RCC 7860 (cell line): ENCODE measurements at regions not wholly inside any gene's neighbourhood (a gene's known extent, or its start where the extent isn't known, plus 50 kb on each side); places are given as distances from the start of the nearest gene placed in this dataset.
"Not testable (repeated sequence)": the region's sequence is repeated elsewhere in the genome, so short reads cannot be mapped to it uniquely, and the experiment has no call there.

ENCODE experiments used
- DNase-seq: peaks from one replicate; pipeline ENCODE4 v3.0.0-alpha.2; 2015; ENCODE audit warnings: low spot score
- FAIRE-seq: peaks from 2 replicates; lab custom pipeline; 2012; peaks lifted over from hg19 to GRCh38; lab: Jason Lieb, UNC

DNA sequence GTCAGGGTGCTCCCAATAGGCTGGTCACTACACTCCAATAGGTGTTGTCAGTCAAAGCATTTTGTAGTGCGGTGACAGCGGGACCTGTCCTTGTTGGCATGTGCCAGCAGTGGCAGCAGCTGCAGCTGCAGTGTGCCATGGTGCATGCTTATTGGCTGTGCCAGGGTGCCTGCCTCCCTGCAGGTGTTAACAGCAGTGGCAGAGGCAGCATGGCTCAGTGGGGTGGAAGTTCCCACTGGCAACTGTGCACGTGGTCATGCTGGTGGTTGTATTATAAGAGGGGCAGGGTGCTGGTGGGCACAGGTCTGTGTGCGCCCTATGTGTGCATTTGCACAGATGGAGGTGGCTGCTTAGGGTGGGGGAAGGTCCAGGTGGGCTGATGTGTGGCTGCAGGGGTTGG lies 133.7 kb upstream of the EDIL3 start:
- no peak for FAIRE-seq

GRCh38 chr5:84506625-84507024 lies 121.9 kb upstream of the EDIL3 start:
- DNase-seq (no peak), FAIRE-seq (no peak)

More for the DNA sequence above, 133.7 kb upstream of the EDIL3 start:
- DNase-seq: no peak

GRCh38 chr5:84494453-84494852 lies 109.8 kb upstream of the EDIL3 start:
- FAIRE-seq (peak; percentile 91), DNase-seq (peak; percentile 81)

GRCh38 chr5:84487963-84488362 lies 103.3 kb upstream of the EDIL3 start:
- DNase-seq (peak; percentile 11), FAIRE-seq (no peak)

DNA sequence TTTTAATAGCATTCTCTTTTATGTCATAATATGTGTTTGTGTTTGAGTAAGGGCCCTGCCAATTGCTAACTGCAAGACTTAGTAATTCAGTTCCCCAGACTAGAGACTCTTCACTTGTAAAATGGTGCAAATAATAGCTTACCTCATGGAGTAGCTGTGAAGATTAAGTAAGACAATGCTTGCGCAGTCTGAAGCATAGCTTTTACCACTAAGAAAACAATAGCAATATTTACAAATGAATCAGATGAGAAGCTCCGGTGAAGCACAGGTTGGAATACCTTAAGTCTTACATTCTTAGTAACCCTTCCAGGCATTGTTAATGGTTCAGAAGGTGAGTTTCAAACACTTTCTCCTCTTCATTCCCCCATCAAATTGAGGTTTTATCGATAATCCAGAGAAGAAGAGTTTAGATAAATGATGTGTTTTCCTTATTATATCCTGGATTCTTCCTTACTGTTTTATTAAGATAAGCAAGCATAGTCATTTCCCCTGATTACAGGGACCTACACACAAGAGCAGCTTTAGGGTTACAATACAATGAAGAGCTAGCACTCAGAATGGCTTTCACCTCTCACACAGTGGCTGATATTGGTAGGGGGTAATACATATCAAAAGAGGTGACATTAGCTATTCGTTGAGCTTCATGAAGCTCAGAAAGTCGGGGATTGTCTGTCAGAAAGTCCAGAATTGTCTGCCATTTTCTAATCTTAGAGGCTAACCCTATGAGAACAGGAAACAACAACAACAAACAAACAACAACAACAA lies 96.4 kb upstream of the EDIL3 start:
- no peak for DNase-seq
- FAIRE-seq: no peak

- FAIRE-seq (no peak), DNase-seq (no peak)
Measured at GRCh38 chr5:84478603-84479002, 93.9 kb upstream of the EDIL3 start.

DNA sequence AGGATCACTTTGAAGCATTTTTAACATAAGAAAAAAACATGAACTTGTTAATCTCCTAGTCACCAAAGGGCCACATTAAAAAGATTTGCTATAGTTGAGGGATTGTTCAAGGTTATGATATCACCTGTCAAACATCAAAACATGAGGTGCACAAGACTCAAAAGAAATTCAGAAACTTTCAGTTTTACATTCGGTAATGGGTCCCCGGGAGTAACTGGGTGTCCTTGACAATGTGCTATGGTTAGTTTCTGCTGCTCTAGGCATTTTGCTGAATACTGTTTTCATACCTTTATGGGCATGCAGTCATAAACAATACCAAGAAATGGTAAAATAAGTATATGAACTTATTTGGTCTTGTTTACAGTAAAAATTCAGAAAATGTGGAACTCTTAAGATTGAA lies 92.8 kb upstream of the EDIL3 start:
- FAIRE-seq: no peak
- no peak for DNase-seq

- DNase-seq: no peak
- FAIRE-seq: no peak
Measured at GRCh38 chr5:84474126-84474525, 89.4 kb upstream of the EDIL3 start.

DNA sequence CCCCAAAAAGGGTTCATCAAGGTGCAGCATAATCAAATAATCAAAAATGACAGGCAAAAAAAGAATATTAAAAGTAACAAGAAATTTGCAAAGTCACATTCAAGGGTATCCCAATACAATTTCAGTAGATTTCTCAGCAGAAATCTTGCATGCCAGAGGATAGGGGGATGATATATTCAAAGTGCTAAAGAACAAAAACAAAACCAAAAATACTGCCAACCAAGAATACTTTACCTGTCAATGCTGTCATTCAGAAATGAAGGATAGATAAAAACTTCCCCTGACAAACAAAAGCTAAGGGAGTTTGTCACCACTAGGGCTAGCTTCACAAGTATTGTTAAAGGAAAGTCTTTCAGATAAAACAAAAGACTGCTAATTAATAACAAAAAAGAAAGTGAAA lies 68.7 kb upstream of the EDIL3 start:
- FAIRE-seq (no peak), DNase-seq (no peak)

DNA sequence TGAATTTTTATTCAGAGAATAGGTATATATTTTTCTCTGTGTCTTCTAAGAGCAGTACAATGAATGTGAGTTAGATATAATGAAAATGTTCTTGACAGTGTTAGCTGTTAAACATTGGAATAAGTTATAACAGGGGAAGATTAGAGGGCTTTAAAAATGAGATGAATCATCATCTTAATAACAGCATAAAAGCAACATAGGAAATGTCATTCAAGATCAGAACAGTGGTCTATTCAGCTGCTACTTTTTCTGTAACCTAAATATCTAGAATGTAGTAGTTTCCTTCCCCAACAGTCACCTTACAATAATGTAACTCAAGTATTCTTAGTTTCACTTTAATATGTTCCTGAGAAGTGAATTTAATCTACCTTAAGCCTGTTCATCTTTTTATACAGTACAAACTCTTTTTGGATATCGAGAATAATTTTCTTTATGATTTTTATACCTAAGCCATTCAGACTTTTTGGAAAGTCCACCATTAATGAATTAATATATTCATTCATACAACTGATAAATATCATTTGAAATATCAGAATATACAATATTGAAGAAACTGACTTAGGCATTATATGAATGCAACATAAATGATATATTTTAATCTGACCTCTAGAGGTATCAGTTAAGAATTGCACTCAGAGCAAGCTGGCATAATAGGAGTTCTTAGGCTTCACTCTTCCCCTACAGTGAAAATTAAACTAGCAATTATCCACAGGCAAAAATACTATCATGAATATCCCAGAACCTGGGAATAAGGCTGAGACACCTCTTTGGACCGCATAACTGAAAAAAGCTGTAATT lies 66.1 kb upstream of the EDIL3 start:
- DNase-seq (no peak), FAIRE-seq (no peak)

- DNase-seq: no peak
- FAIRE-seq: no peak
Measured at GRCh38 chr5:84445049-84445685, 60.5 kb upstream of the EDIL3 start.

DNA sequence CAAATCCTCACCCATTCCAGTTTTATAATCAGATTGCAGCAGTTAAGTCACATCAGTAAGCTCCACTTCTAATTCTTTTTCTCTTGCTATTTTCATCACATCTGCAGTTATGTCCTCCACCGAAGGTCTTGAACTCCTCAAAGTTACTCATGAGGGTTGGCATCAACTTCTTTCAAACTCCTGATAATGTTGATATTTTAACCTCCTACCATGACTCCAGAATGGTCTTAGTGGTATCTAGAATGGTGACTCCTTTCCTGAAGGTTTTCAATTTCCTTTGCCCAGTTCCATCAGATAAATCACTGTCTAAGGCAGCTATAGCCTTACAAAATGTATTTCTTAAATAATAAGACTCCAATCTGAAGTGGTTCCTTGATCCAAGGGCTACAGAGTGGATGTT lies 53.8 kb upstream of the EDIL3 start:
- DNase-seq (peak; percentile 3), FAIRE-seq (no peak)

- FAIRE-seq (peak; percentile 93), DNase-seq (peak; percentile 83)
Measured at GRCh38 chr5:84437673-84438315, 53.1 kb upstream of the EDIL3 start.

- DNase-seq (peak; percentile 28), FAIRE-seq (no peak)
Measured at GRCh38 chr5:84436866-84437265, 52.2 kb upstream of the EDIL3 start.

- not testable (repeated sequence) for FAIRE-seq
- DNase-seq: peak; percentile 64
Measured at GRCh38 chr5:84435861-84436346, 51.2 kb upstream of the EDIL3 start.
